PC-9 (cell line): ENCODE measurements at regions not wholly inside any gene's neighbourhood (a gene's known extent, or its start where the extent isn't known, plus 50 kb on each side); places are given as distances from the start of the nearest gene placed in this dataset.

ENCODE experiments used
- BruUV-seq: library from RNA; stranded (reverse); fragments of 400-500 nt; replicated peaks from 2 replicates; lab custom pipeline; 2021; lab: Mats Ljungman, UMichigan
- CTCF ChIA-PET: fragments of 300-600 bp; sonication (Branson Sonifier 250); formaldehyde crosslinking; loops from one replicate; lab custom pipeline; 2022; ENCODE audit warnings: antibody characterized with exemption; lab: Charles Lee
- POLR2A ChIA-PET: fragments of 300-600 bp; sonication (Branson Sonifier 250); formaldehyde crosslinking; loops from one replicate; lab custom pipeline; 2022; ENCODE audit warnings: antibody characterized with exemption; ENCODE audit not compliant: unreplicated experiment; lab: Charles Lee
- DNase-seq, 2 experiments: peaks; one replicate each; pipeline versions ENCODE4 v3.0.0 to v3.0.0-alpha.2; 2015 to 2022; ENCODE audit warnings: mixed read lengths in 1 of 2
- H2AFZ ChIP-seq: fragments of 200-600 bp; sonication (generic); 2 replicates; pipeline ENCODE4 v1.8.1; 2017; ENCODE audit warnings: antibody characterized with exemption
- H3F3A ChIP-seq: fragments of 200-600 bp; sonication (generic); 2 replicates; pipeline ENCODE4 v1.8.1; 2017; ENCODE audit warnings: antibody characterized with exemption, mild to moderate bottlenecking, low read depth; ENCODE audit not compliant: insufficient read depth
- H3K27ac ChIP-seq: fragments of 200-600 bp; sonication (generic); 2 replicates; pipeline ENCODE4 v1.6.1; 2016; ENCODE audit warnings: mixed run types
- H3K27me3 ChIP-seq: fragments of 200-600 bp; sonication (generic); 2 replicates; pipeline ENCODE4 v1.6.1; 2016; ENCODE audit warnings: low read depth, mixed run types; ENCODE audit not compliant: insufficient read depth
- H3K36me3 ChIP-seq: fragments of 200-600 bp; sonication (generic); 2 replicates; pipeline ENCODE4 v1.6.1; 2016; ENCODE audit warnings: low read depth, mixed run types
- H3K4me1 ChIP-seq: fragments of 200-600 bp; sonication (generic); replicated peaks from 2 replicates; pipeline ENCODE4 v1.6.1; 2016; ENCODE audit warnings: mixed run types; ENCODE audit not compliant: insufficient read depth
- H3K4me2 ChIP-seq: fragments of 200-600 bp; sonication (generic); 2 replicates; pipeline ENCODE4 v1.6.1; 2017; ENCODE audit warnings: mixed run types
- H3K4me3 ChIP-seq: fragments of 200-600 bp; sonication (generic); 2 replicates; pipeline ENCODE4 v1.6.1; 2016; ENCODE audit warnings: mixed run types
- H3K79me2 ChIP-seq: fragments of 200-600 bp; sonication (generic); 2 replicates; pipeline ENCODE4 v1.6.1; 2017; ENCODE audit warnings: low read depth, mixed run types
- H3K9me2 ChIP-seq: fragments of 200-600 bp; sonication (generic); 2 replicates; pipeline ENCODE4 v1.8.1; 2017; ENCODE audit warnings: mild to moderate bottlenecking; ENCODE audit not compliant: insufficient read depth
- H3K9me3 ChIP-seq: fragments of 200-600 bp; sonication (generic); 2 replicates; pipeline ENCODE4 v1.8.1; 2016; ENCODE audit warnings: low read depth; ENCODE audit not compliant: insufficient read depth
- H4K20me1 ChIP-seq: fragments of 200-600 bp; sonication (generic); 2 replicates; pipeline ENCODE4 v1.8.1; 2017; ENCODE audit not compliant: insufficient read depth
- EZH2 ChIP-seq: fragments of 200-600 bp; sonication (generic); IDR thresholded peaks from 2 replicates; pipeline ENCODE4 v1.8.0; 2017; ENCODE audit warnings: antibody characterized with exemption, low read depth
- intact Hi-C: fragments of 100-400 bp; cut with micrococcal nuclease; formaldehyde crosslinking; loops from one replicate; pipeline ENCODE4 v1.10.0; 2022; ENCODE audit not compliant: unreplicated experiment
- TF ChIP-seq, protein P1 (sequence below): fragments of 200-600 bp; sonication (generic); conservative IDR thresholded peaks from 2 replicates; pipeline ENCODE4 v1.6.1; 2017; ENCODE audit warnings: mixed run types, antibody characterized with exemption, mild to moderate bottlenecking, moderate library complexity

DNA sequence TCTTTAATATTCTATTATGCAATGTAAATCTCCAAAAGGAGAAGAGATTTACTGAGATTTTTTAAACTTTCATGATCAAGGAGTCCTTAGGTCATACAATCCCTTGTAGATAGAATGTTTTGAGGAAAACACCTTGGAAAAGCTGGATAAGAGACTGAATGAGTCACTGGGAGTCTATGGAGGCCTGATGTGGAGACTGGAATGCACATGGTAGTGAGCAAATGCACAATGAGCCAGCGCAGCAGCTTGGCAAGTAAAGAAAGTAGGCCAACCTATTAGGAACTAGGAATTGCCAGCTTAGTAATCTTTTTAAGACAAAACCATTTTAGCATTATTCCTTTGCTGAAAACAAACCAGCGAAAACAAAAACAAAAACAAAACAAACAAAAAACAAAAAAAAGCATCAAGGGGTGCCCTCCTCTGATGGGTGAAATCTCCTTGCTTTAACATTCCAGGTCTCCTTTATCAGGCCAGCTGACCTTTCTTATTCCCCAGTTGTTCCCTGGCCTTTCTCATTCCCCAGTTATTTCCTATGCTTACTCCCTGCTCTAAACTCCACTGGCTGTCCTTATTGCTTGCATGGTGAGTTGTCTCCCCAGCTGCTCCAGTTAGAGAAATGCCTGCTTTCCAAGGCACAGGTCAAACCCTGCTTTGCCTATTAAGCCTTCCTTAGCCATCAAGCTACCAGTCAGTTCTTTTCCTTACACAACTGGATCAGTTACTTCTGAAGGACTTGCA is 135.8 kb downstream of the PLCE1 start:
- BruUV-seq, result no TSS peak
- H3K36me3 ChIP-seq, result no peaks in the 10 kb centered on the region
- no peaks in the 10 kb centered on the region for H3K27me3 ChIP-seq
- ChIA-PET POLR2A (interaction anchor here (0.6 kb wide), 1 partner anchor 302 kb away, joined by 3 read pairs; no protein-coding TSS in a partner anchor), CTCF (no interaction called here)
- no peaks in the 10 kb centered on the region for H3K79me2 ChIP-seq
- H4K20me1 ChIP-seq, result no peaks in the 10 kb centered on the region
- H3K9me2 ChIP-seq, result no peaks in the 10 kb centered on the region
- no peak overlapping the region for H3K4me3 ChIP-seq
- peaks cover 5% of the 10 kb centered on the region; the same call in 1 of the 2 replicates for H3K4me1 ChIP-seq
- H2AFZ ChIP-seq, result no peak overlapping the region
- peaks cover 6% of the 10 kb centered on the region; the same call in 1 of the 2 replicates for H3F3A ChIP-seq
- intact Hi-C loops, result no loop called here
- H3K9me3 ChIP-seq, result no peaks in the 10 kb centered on the region
- H3K27ac ChIP-seq, result no peak overlapping the region
- DNase-seq, result no peak
- TF ChIP-seq EZH2, result no peak
- TF ChIP-seq, protein P1, sequence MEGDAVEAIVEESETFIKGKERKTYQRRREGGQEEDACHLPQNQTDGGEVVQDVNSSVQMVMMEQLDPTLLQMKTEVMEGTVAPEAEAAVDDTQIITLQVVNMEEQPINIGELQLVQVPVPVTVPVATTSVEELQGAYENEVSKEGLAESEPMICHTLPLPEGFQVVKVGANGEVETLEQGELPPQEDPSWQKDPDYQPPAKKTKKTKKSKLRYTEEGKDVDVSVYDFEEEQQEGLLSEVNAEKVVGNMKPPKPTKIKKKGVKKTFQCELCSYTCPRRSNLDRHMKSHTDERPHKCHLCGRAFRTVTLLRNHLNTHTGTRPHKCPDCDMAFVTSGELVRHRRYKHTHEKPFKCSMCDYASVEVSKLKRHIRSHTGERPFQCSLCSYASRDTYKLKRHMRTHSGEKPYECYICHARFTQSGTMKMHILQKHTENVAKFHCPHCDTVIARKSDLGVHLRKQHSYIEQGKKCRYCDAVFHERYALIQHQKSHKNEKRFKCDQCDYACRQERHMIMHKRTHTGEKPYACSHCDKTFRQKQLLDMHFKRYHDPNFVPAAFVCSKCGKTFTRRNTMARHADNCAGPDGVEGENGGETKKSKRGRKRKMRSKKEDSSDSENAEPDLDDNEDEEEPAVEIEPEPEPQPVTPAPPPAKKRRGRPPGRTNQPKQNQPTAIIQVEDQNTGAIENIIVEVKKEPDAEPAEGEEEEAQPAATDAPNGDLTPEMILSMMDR, result no peak
- no peak overlapping the region for H3K4me2 ChIP-seq

DNA sequence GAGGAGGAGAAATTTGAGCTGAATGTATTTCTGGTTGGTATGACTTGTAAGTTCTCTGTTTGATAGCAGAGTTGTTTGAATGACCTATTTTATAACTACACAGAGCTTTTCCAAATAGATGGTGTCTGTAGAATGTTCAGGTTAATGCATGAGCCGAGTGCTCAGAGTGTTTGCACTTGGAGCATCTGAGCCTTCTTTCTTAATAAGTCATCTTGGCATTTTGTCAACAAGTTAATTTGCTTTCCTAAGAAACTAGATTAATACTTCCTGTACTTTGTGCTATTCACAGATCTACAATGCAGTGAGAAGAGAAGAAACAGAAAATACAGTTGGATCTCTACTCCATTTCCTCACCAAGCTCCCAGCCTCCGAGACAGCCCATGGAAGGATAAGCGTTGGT is 138.2 kb downstream of the PLCE1 start:
- Histone ChIP-seq H3K9me3 (no peaks in the 10 kb centered on the region), H4K20me1 (no peaks in the 10 kb centered on the region), H3K4me1 (peaks cover 4% of the 10 kb centered on the region; the same call in 1 of the 2 replicates), H3K9me2 (no peaks in the 10 kb centered on the region), H3F3A (no peaks in the 10 kb centered on the region), H3K4me2 (no peak overlapping the region), H3K79me2 (no peaks in the 10 kb centered on the region), H2AFZ (no peak overlapping the region), H3K27me3 (no peaks in the 10 kb centered on the region), H3K4me3 (no peak overlapping the region), H3K36me3 (no peaks in the 10 kb centered on the region), H3K27ac (no peak overlapping the region)
- no peak for TF ChIP-seq EZH2
- TF ChIP-seq, protein P1, result no peak
- no TSS peak for BruUV-seq
- CTCF ChIA-PET, result no interaction called here
- peak in 1 of 2 experiments; percentile 36 for DNase-seq
- intact Hi-C loops, result no loop called here
- POLR2A ChIA-PET, result no interaction called here

DNA sequence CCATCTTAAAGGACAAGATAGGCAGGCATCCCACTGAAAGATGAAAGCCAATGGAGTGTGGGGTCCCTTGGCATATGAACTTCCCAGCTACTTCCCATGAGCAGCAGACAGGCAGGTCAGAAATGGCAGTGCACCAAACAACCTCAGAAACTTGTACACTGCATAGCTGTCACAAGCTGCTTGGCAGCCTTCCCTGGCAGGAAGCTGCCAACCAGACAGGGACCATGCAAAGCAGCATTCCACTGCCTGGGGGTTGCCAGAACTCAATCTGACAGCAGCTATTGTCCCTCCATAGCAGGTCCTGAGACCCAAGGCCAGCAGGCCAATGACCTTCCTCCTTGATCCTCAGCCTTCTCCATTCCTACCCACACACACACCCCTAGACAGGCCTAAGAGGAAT is 139.5 kb downstream of the PLCE1 start:
- no peaks in the 10 kb centered on the region for H3K27me3 ChIP-seq
- POLR2A ChIA-PET, result no interaction called here
- intact Hi-C loops, result no loop called here
- no peaks in the 10 kb centered on the region for H3K36me3 ChIP-seq
- H3K4me1 ChIP-seq, result peaks cover 4% of the 10 kb centered on the region; the same call in 1 of the 2 replicates
- no peak for TF ChIP-seq EZH2
- TF ChIP-seq, protein P1, result no peak
- no peak overlapping the region for H3K4me2 ChIP-seq
- H2AFZ ChIP-seq, result no peak overlapping the region
- no TSS peak for BruUV-seq
- no peaks in the 10 kb centered on the region for H3K9me2 ChIP-seq
- H4K20me1 ChIP-seq, result no peaks in the 10 kb centered on the region
- H3K79me2 ChIP-seq, result no peaks in the 10 kb centered on the region
- H3F3A ChIP-seq, result no peaks in the 10 kb centered on the region
- CTCF ChIA-PET, result interaction anchor here (0.9 kb wide), 1 partner anchor 10 kb away, joined by 3 read pairs; no protein-coding TSS in a partner anchor
- H3K9me3 ChIP-seq, result no peaks in the 10 kb centered on the region
- DNase-seq, result peak in 1 of 2 experiments; percentile 33
- no peak overlapping the region for H3K4me3 ChIP-seq
- H3K27ac ChIP-seq, result no peak overlapping the region
